Panc1 (cell line): ENCODE measurements at regions not wholly inside any gene's neighbourhood (a gene's known extent, or its start where the extent isn't known, plus 50 kb on each side); places are given as distances from the start of the nearest gene placed in this dataset.

Experiments
- ATAC-seq: fragments of 200-7000 bp; cut with Tn5 transposase; 2 replicates; pipeline ENCODE4 v1.9.1; 2020; ENCODE audit warnings: mild to moderate bottlenecking, moderate library complexity
- BruUV-seq: library from RNA; stranded (reverse); fragments of 400-500 nt; replicated peaks from 2 replicates; lab custom pipeline; 2021; lab: Mats Ljungman, UMichigan
- CTCF ChIA-PET: fragments of 300-600 bp; sonication (Branson Sonifier 250); formaldehyde crosslinking; loops from one replicate; lab custom pipeline; 2022; ENCODE audit warnings: antibody characterized with exemption; lab: Charles Lee
- POLR2A ChIA-PET: fragments of 300-600 bp; sonication (Branson Sonifier 250); formaldehyde crosslinking; loops from one replicate; lab custom pipeline; 2022; ENCODE audit warnings: antibody characterized with exemption; lab: Charles Lee
- DNase-seq: peaks from one replicate; pipeline ENCODE4 v3.0.0-alpha.2; 2010; ENCODE audit warnings: low read depth, low spot score
- H3K27ac ChIP-seq: 2 replicates; pipeline ENCODE4 v1.5.1; 2011; ENCODE audit warnings: mild to moderate bottlenecking, low read length, inconsistent platforms
- H3K27me3 ChIP-seq: fragments of 200-500 bp; sonication (Bioruptor generic); 2 replicates; pipeline ENCODE4 v1.6.0; 2014; ENCODE audit warnings: low read length, inconsistent platforms; ENCODE audit not compliant: control insufficient read depth, insufficient read depth
- H3K36me3 ChIP-seq: fragments of 200-500 bp; sonication (Bioruptor generic); 2 replicates; pipeline ENCODE4 v1.5.1; 2014; ENCODE audit warnings: inconsistent platforms, mild to moderate bottlenecking, low read length, moderate library complexity; ENCODE audit not compliant: control insufficient read depth, insufficient read depth
- H3K4me1 ChIP-seq: 2 replicates; pipeline ENCODE4 v1.5.1; 2011; ENCODE audit warnings: inconsistent platforms, mild to moderate bottlenecking, low read length, moderate library complexity; ENCODE audit not compliant: control insufficient read depth, insufficient read depth
- H3K4me3 ChIP-seq, 2 experiments: 2 replicates each; pipeline ENCODE4 v1.5.1; 2011 to 2012; ENCODE audit warnings: low read depth in 2 of 2, low read length in 2 of 2, mild to moderate bottlenecking in 2 of 2, inconsistent platforms in 1 of 2, moderate library complexity in 1 of 2
- H3K9me3 ChIP-seq: fragments of 200-500 bp; sonication (Bioruptor generic); 2 replicates; pipeline ENCODE4 v1.5.1; 2014; ENCODE audit warnings: low read depth, mild to moderate bottlenecking, inconsistent platforms, low read length, moderate library complexity; ENCODE audit not compliant: control insufficient read depth, insufficient read depth
- CTCF ChIP-seq: fragments of 450-650 bp; IDR thresholded peaks from 2 replicates; pipeline ENCODE4 v1.5.1; 2017; ENCODE audit warnings: mild to moderate bottlenecking
- POLR2AphosphoS5 ChIP-seq: IDR thresholded peaks from 2 replicates; pipeline ENCODE4 v1.6.1; 2012; ENCODE audit warnings: mild to moderate bottlenecking, low read depth, low read length, moderate library complexity
- REST ChIP-seq, 2 experiments: IDR thresholded peaks; 2 replicates each; pipeline ENCODE4 v1.6.1; 2011 to 2012; ENCODE audit warnings: low read depth in 2 of 2, control low read depth in 1 of 2, low read length in 1 of 2, mild to moderate bottlenecking in 1 of 2, moderate library complexity in 1 of 2; ENCODE audit not compliant: insufficient read depth in 1 of 2
- SIN3A ChIP-seq: IDR thresholded peaks from 2 replicates; pipeline ENCODE4 v1.6.1; 2012; ENCODE audit warnings: low read depth, mild to moderate bottlenecking, low read length, moderate library complexity, borderline replicate concordance; ENCODE audit not compliant: insufficient read depth
- TCF7L2 ChIP-seq: IDR thresholded peaks from 2 replicates; pipeline ENCODE4 v1.6.1; 2011; ENCODE audit warnings: mild to moderate bottlenecking, low read depth, low read length, inconsistent platforms
- in situ Hi-C: cut with HindIII; loops from 2 replicates; pipeline ENCODE4 v1.10.0; 2016; ENCODE audit warnings: low sequenced_read_pairs, low pct_unique_long_range_greater_than_20kb
- intact Hi-C: fragments of 100-400 bp; cut with micrococcal nuclease; formaldehyde crosslinking; loops from one replicate; pipeline ENCODE4 v1.10.0; 2022; ENCODE audit not compliant: unreplicated experiment

- H3K27ac ChIP-seq = no peak overlapping the region
- H3K36me3 ChIP-seq = no peaks in the 10 kb centered on the region
- TF ChIP-seq TCF7L2 (no peak), SIN3A (no peak), REST (IDR thresholded peaks at IDR 0.05; ENCODE audit: insufficient read depth in 1 of 2, low read depth in 2 of 2, low read length in 1 of 2) (no peak), CTCF (no peak), POLR2AphosphoS5 (no peak)
- H3K4me1 ChIP-seq = no peaks in the 10 kb centered on the region
- no TSS peak for BruUV-seq
- no peaks in the 10 kb centered on the region for H3K27me3 ChIP-seq
- ChIA-PET POLR2A (no interaction called here), CTCF (no interaction called here)
- in situ Hi-C loops (no loop called here), intact Hi-C loops (no loop called here)
- DNase-seq = no peak
- H3K9me3 ChIP-seq = no peaks in the 10 kb centered on the region
- no peak for ATAC-seq
- H3K4me3 ChIP-seq = no peak overlapping the region
Observed at GRCh38 chr5:119792161-119792799, 162.9 kb downstream of the FAM170A start.

- ChIA-PET CTCF (no interaction called here), POLR2A (no interaction called here)
- ATAC-seq (no peak), DNase-seq (no peak)
- no TSS peak for BruUV-seq
- intact Hi-C loops (no loop called here), in situ Hi-C loops (no loop called here)
- no peak overlapping the region for H3K4me3 ChIP-seq
- TF ChIP-seq POLR2AphosphoS5 (no peak), SIN3A (no peak)
- no peaks in the 10 kb centered on the region for H3K27me3 ChIP-seq
- H3K4me1 ChIP-seq = no peaks in the 10 kb centered on the region
- H3K36me3 ChIP-seq = no peaks in the 10 kb centered on the region
- H3K27ac ChIP-seq = no peak overlapping the region
- no peaks in the 10 kb centered on the region for H3K9me3 ChIP-seq
Observed at GRCh38 chr5:119795768-119796167, 166.4 kb downstream of the FAM170A start.

- DNase-seq (no peak), ATAC-seq (no peak)
- H3K4me1 ChIP-seq = no peaks in the 10 kb centered on the region
- no peaks in the 10 kb centered on the region for H3K27me3 ChIP-seq
- no peaks in the 10 kb centered on the region for H3K9me3 ChIP-seq
- TF ChIP-seq TCF7L2 (no peak), SIN3A (no peak), POLR2AphosphoS5 (no peak), REST (IDR thresholded peaks at IDR 0.05; ENCODE audit: insufficient read depth in 1 of 2, low read depth in 2 of 2, low read length in 1 of 2) (no peak), CTCF (no peak)
- H3K4me3 ChIP-seq = no peak overlapping the region
- intact Hi-C loops = no loop called here
- H3K27ac ChIP-seq = no peak overlapping the region
- ChIA-PET POLR2A (no interaction called here), CTCF (no interaction called here)
- BruUV-seq = no TSS peak
- in situ Hi-C loops = no loop called here
- no peaks in the 10 kb centered on the region for H3K36me3 ChIP-seq
Observed at GRCh38 chr5:119801570-119801969, 172.2 kb downstream of the FAM170A start.
